SK-N-MC (cell line): ENCODE measurements at regions not wholly inside any gene's neighbourhood (a gene's known extent, or its start where the extent isn't known, plus 50 kb on each side); places are given as distances from the start of the nearest gene placed in this dataset.

Source experiments
- EZH2 ChIP-seq: fragments of 200-600 bp; sonication (generic); IDR thresholded peaks from one replicate; pipeline ENCODE4 v1.6.1; 2017; ENCODE audit warnings: antibody characterized with exemption
- POLR2AphosphoS5 ChIP-seq: IDR thresholded peaks from 2 replicates; pipeline ENCODE4 v1.6.1; 2012; ENCODE audit warnings: mild to moderate bottlenecking, low read depth, low read length, borderline replicate concordance

DNA sequence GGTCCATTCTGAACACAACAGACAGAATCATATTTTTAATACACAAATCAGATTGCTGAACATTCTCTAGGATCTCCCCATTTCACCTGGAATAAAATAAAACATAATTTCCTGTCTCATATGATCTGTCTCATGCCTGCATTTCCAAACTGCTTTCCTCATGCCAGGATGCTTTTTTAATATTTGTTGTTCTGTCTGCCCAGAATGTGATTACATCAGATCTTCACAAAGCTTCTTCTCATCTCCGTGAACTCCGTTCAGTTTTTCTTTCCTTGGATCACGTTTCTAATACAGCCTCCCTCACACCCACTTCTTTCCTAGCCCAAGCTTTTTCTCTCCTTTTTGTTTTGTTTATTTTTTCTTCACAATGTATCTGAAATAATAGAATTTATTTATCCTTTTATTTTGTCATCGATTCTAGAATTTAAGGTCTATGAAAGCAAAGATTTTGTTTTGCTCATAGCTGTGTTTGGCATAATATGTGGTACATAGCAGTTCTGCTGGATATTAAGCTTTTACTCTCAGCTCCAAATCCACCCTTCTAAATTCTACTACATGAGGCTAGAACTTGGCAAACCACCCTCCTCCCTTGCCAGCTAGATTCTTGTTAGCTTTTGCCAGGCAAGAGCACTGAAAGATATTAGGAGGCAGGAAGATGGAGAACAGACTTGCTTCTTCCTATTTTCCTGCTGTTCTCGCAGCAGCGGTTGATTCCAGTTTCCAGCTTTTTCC lies 165.5 kb upstream of the SLIT2 start:
- no peak for TF ChIP-seq EZH2
- TF ChIP-seq POLR2AphosphoS5 = no peak
